Esophagus muscularis mucosa (tissue), 4 donors: ENCODE measurements at regions not wholly inside any gene's neighbourhood (a gene's known extent, or its start where the extent isn't known, plus 50 kb on each side); places are given as distances from the start of the nearest gene placed in this dataset.

Experiments
- EP300 ChIP-seq: sonication (generic); formaldehyde crosslinking; IDR thresholded peaks from one replicate; pipeline ENCODE4 v1.6.1; 2017; ENCODE audit warnings: antibody characterized with exemption
- POLR2A ChIP-seq: fragments of 450-650 bp; IDR thresholded peaks from one replicate; pipeline ENCODE4 v1.6.1; 2017; ENCODE audit warnings: antibody characterized with exemption, moderate library complexity, mild to moderate bottlenecking, low read depth
- POLR2AphosphoS5 ChIP-seq, 2 donors: sonication (generic); formaldehyde crosslinking; IDR thresholded peaks; one replicate each; pipeline ENCODE4 v1.6.1; 2017; ENCODE audit warnings: antibody characterized with exemption in 2 of 2
- TF ChIP-seq, protein P1 (sequence below), 3 experiments: fragments of 200-600 bp in 2 of 3; fragments of 450-650 bp in 1 of 3; sonication (generic) in 2 of 3; IDR thresholded peaks; one replicate each; pipeline ENCODE4 v1.5.1; 2017 to 2019; ENCODE audit warnings: antibody characterized with exemption in 3 of 3, mild to moderate bottlenecking in 2 of 3, moderate library complexity in 1 of 3

DNA sequence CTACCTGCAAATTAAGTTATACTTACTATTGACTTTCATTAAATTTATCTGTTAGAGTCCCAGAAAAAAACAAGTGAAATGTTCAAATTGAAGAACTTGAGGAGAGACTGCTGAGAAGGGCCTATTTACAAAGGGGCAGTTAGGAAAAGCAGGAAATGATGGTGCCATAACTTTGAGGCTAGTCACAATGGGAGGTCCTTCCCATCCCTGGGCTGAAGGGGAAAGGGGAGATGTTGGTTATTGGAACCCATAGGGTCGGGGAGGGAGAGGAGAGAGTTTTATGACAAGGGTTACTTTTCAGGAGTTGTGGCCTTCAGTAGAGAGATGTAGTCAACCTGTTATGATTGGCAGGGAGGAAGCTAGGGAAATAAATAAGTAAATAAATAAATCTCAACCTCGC, 169.1 kb downstream of the DMRT2 start:
- TF ChIP-seq, protein P1, sequence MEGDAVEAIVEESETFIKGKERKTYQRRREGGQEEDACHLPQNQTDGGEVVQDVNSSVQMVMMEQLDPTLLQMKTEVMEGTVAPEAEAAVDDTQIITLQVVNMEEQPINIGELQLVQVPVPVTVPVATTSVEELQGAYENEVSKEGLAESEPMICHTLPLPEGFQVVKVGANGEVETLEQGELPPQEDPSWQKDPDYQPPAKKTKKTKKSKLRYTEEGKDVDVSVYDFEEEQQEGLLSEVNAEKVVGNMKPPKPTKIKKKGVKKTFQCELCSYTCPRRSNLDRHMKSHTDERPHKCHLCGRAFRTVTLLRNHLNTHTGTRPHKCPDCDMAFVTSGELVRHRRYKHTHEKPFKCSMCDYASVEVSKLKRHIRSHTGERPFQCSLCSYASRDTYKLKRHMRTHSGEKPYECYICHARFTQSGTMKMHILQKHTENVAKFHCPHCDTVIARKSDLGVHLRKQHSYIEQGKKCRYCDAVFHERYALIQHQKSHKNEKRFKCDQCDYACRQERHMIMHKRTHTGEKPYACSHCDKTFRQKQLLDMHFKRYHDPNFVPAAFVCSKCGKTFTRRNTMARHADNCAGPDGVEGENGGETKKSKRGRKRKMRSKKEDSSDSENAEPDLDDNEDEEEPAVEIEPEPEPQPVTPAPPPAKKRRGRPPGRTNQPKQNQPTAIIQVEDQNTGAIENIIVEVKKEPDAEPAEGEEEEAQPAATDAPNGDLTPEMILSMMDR (IDR thresholded peaks at IDR 0.05) = no peak
- no peak for TF ChIP-seq EP300
- TF ChIP-seq POLR2A = no peak
- TF ChIP-seq POLR2AphosphoS5 (IDR thresholded peaks at IDR 0.05) = no peak
